Nephron (organoid): ENCODE measurements at regions not wholly inside any gene's neighbourhood (a gene's known extent, or its start where the extent isn't known, plus 50 kb on each side); places are given as distances from the start of the nearest gene placed in this dataset.
A peak's percentile ranks its signal among the peaks of the same experiment; 100 is the strongest.

ENCODE experiments used
- H3K27ac Mint-ChIP-seq, 3 experiments: 2 replicates each; pipeline ENCODE4 v1.8.0; 2020; ENCODE audit warnings: mixed read lengths in 3 of 3, mild to moderate bottlenecking in 2 of 3, moderate library complexity in 1 of 3
- H3K27me3 Mint-ChIP-seq: 2 replicates; pipeline ENCODE4 v1.8.0; 2021; ENCODE audit warnings: low read depth, mild to moderate bottlenecking, moderate library complexity, mixed read lengths
- H3K36me3 Mint-ChIP-seq: 2 replicates; pipeline ENCODE4 v1.8.0; 2020; ENCODE audit warnings: low read depth, mixed read lengths
- H3K4me1 Mint-ChIP-seq: 2 replicates; pipeline ENCODE4 v1.8.0; 2020; ENCODE audit warnings: mixed read lengths
- H3K4me3 Mint-ChIP-seq, 3 experiments: 2 replicates each; pipeline ENCODE4 v1.8.0; 2020; ENCODE audit warnings: mild to moderate bottlenecking in 3 of 3, mixed read lengths in 3 of 3, moderate library complexity in 2 of 3
- H3K9me3 Mint-ChIP-seq: 2 replicates; pipeline ENCODE4 v1.8.0; 2020; ENCODE audit warnings: mixed read lengths
- CTCF ChIP-seq, 3 experiments: fragments of 200-600 bp; sonication (generic); IDR thresholded peaks; one replicate each; pipeline ENCODE4 v1.5.0; 2021; ENCODE audit warnings: antibody characterized with exemption in 3 of 3; ENCODE audit not compliant: unreplicated experiment in 3 of 3

- H3K27ac Mint-ChIP-seq: no peak overlapping the region
- no peaks in the 10 kb centered on the region for H3K4me1 Mint-ChIP-seq
- peak overlapping the region; percentile 29 to 71 (median 42) for H3K4me3 Mint-ChIP-seq
- peaks cover 8% of the 10 kb centered on the region for H3K27me3 Mint-ChIP-seq
- TF ChIP-seq CTCF (IDR thresholded peaks at IDR 0.05; ENCODE audit: unreplicated experiment in 3 of 3): peak; percentile 22 to 33 (median 29)
- H3K9me3 Mint-ChIP-seq: peaks cover 28% of the 10 kb centered on the region
- H3K36me3 Mint-ChIP-seq: peaks cover 3% of the 10 kb centered on the region
These were observed 240.0 kb upstream of the CPNE8 start for GRCh38 chr12:39145175-39145999.

GRCh38 chr12:39144613-39145061 lies 239.2 kb upstream of the CPNE8 start:
- Mint-ChIP-seq H3K4me3 (peak overlapping the region in 1 of 3 experiments; percentile 35), H3K27me3 (peaks cover 8% of the 10 kb centered on the region), H3K9me3 (peaks cover 23% of the 10 kb centered on the region), H3K27ac (no peak overlapping the region), H3K4me1 (no peaks in the 10 kb centered on the region), H3K36me3 (peaks cover 3% of the 10 kb centered on the region)
- TF ChIP-seq CTCF (IDR thresholded peaks at IDR 0.05; ENCODE audit: unreplicated experiment in 3 of 3): no peak

GRCh38 chr12:39138268-39138667 lies 232.9 kb upstream of the CPNE8 start:
- no peaks in the 10 kb centered on the region for H3K9me3 Mint-ChIP-seq
- H3K4me1 Mint-ChIP-seq: no peaks in the 10 kb centered on the region
- H3K4me3 Mint-ChIP-seq: no peak overlapping the region
- H3K27ac Mint-ChIP-seq: no peak overlapping the region
- peaks cover 4% of the 10 kb centered on the region for H3K27me3 Mint-ChIP-seq
- TF ChIP-seq CTCF (IDR thresholded peaks at IDR 0.05; ENCODE audit: unreplicated experiment in 3 of 3): no peak
- H3K36me3 Mint-ChIP-seq: no peaks in the 10 kb centered on the region

GRCh38 chr12:39127401-39127800 lies 222.0 kb upstream of the CPNE8 start:
- peaks cover 4% of the 10 kb centered on the region for H3K27me3 Mint-ChIP-seq
- no peaks in the 10 kb centered on the region for H3K9me3 Mint-ChIP-seq
- H3K27ac Mint-ChIP-seq: no peak overlapping the region
- H3K4me3 Mint-ChIP-seq: no peak overlapping the region
- no peaks in the 10 kb centered on the region for H3K36me3 Mint-ChIP-seq
- TF ChIP-seq CTCF (IDR thresholded peaks at IDR 0.05; ENCODE audit: unreplicated experiment in 3 of 3): no peak
- peaks cover 17% of the 10 kb centered on the region for H3K4me1 Mint-ChIP-seq

- peak overlapping the region in 2 of 3 experiments; percentile 44 to 67 for H3K27ac Mint-ChIP-seq
- H3K4me1 Mint-ChIP-seq: peaks cover 17% of the 10 kb centered on the region
- TF ChIP-seq CTCF (IDR thresholded peaks at IDR 0.05; ENCODE audit: unreplicated experiment in 3 of 3): no peak
- H3K36me3 Mint-ChIP-seq: no peaks in the 10 kb centered on the region
- no peaks in the 10 kb centered on the region for H3K9me3 Mint-ChIP-seq
- peaks cover 8% of the 10 kb centered on the region for H3K27me3 Mint-ChIP-seq
- H3K4me3 Mint-ChIP-seq: no peak overlapping the region
These were observed 220.2 kb upstream of the CPNE8 start for GRCh38 chr12:39125566-39125965.

GRCh38 chr12:39124768-39125167 lies 219.4 kb upstream of the CPNE8 start:
- Mint-ChIP-seq H3K4me3 (no peak overlapping the region), H3K27me3 (peaks cover 8% of the 10 kb centered on the region), H3K9me3 (no peaks in the 10 kb centered on the region), H3K27ac (no peak overlapping the region), H3K4me1 (peaks cover 17% of the 10 kb centered on the region), H3K36me3 (no peaks in the 10 kb centered on the region)
- TF ChIP-seq CTCF (IDR thresholded peaks at IDR 0.05; ENCODE audit: unreplicated experiment in 3 of 3): no peak
